NCI-H510A (cell line): ENCODE measurements at regions not wholly inside any gene's neighbourhood (a gene's known extent, or its start where the extent isn't known, plus 50 kb on each side); places are given as distances from the start of the nearest gene placed in this dataset.

Experiments
- DNase-seq: peaks from one replicate; lab custom pipeline; 2025; lab: John Stamatoyannopoulos, UW

- DNase-seq, result no peak
Observed at GRCh38 chr11:110982214-110982613, 263.3 kb upstream of the POU2AF2 start.

- no peak for DNase-seq
Observed at GRCh38 chr11:110979696-110980095, 265.8 kb upstream of the POU2AF2 start.

GRCh38 chr11:110977661-110978060 is 265.4 kb upstream of the ARHGAP20 start:
- no peak for DNase-seq

- no peak for DNase-seq
Observed at GRCh38 chr11:110974731-110975130, 262.5 kb upstream of the ARHGAP20 start.

GRCh38 chr11:110973401-110973980 is 261.3 kb upstream of the ARHGAP20 start:
- no peak for DNase-seq

GRCh38 chr11:110972640-110973039 is 260.4 kb upstream of the ARHGAP20 start:
- DNase-seq, result no peak

- DNase-seq, result no peak
Observed at GRCh38 chr11:110972106-110972505, 259.9 kb upstream of the ARHGAP20 start.

GRCh38 chr11:110971140-110971539 is 258.9 kb upstream of the ARHGAP20 start:
- no peak for DNase-seq

GRCh38 chr11:110968348-110969062 is 256.3 kb upstream of the ARHGAP20 start:
- DNase-seq, result no peak

GRCh38 chr11:110966131-110966530 is 253.9 kb upstream of the ARHGAP20 start:
- DNase-seq, result no peak

GRCh38 chr11:110962921-110963320 is 250.7 kb upstream of the ARHGAP20 start:
- no peak for DNase-seq

- DNase-seq, result no peak
Observed at GRCh38 chr11:110960167-110960566, 247.9 kb upstream of the ARHGAP20 start.

GRCh38 chr11:110958216-110958615 is 246.0 kb upstream of the ARHGAP20 start:
- no peak for DNase-seq

- no peak for DNase-seq
Observed at GRCh38 chr11:110955776-110956175, 243.5 kb upstream of the ARHGAP20 start.

- no peak for DNase-seq
Observed at GRCh38 chr11:110951950-110952503, 239.8 kb upstream of the ARHGAP20 start.

GRCh38 chr11:110951037-110951949 is 239.1 kb upstream of the ARHGAP20 start:
- DNase-seq, result no peak

GRCh38 chr11:110948112-110948511 is 235.9 kb upstream of the ARHGAP20 start:
- no peak for DNase-seq

- no peak for DNase-seq
Observed at GRCh38 chr11:110947096-110947495, 234.9 kb upstream of the ARHGAP20 start.

GRCh38 chr11:110939471-110939870 is 227.2 kb upstream of the ARHGAP20 start:
- no peak for DNase-seq

GRCh38 chr11:110935018-110935640 is 222.9 kb upstream of the ARHGAP20 start:
- DNase-seq, result no peak

- DNase-seq, result no peak
Observed at GRCh38 chr11:110929129-110929528, 216.9 kb upstream of the ARHGAP20 start.

- DNase-seq, result no peak
Observed at GRCh38 chr11:110928391-110928790, 216.2 kb upstream of the ARHGAP20 start.
